ENCODE measurements at regions not wholly inside any gene's neighbourhood (a gene's known extent, or its start where the extent isn't known, plus 50 kb on each side); places are given as distances from the start of the nearest gene placed in this dataset.
"Not testable (repeated sequence)": the region's sequence is repeated elsewhere in the genome, so short reads cannot be mapped to it uniquely, and the experiment has no call there.

DNA sequence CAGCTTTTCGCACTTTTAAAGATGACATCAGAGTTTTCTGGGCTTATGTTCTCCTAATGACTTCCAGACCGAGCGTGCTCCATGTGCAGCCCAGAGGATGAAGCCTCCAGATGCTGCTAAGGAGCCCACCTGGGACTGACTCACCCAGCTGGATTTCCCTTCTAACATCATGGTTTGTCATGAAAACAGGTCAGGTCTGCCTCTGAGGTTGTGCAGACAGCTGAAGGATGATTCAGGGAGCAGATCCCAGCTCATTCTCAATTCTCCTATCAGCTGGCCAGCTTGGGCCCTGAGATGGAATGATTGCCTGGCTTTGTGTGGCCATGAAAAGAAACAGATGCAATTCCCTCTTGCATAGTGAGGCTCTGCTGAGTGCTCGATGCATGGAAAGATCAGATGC, 123.9 kb upstream of the DUSP10 start:
- DNase-seq (ENCODE audit: extremely low read depth in 1 of 2, low read depth in 1 of 2), result no peak

DNA sequence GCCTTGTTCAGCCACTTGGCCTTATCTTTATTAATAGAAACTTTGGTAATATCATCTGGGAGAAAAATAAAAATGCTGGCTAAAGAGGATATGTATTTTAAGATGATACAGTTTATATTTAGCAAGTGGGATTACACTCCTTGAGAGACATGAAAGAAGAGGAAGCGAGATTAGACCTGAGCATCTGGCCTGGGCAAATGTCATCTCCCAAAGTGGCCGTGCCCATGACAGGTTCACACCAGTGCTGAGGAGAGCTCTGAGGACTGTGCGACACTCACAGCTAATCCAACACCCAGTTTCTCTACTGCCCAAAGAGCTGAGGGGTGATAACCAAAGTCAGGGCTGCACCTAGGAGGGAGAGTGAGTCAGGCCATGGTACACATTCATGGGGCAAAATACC, 121.7 kb upstream of the DUSP10 start:
- no peak for DNase-seq (ENCODE audit: extremely low read depth in 1 of 2, low read depth in 1 of 2)

DNA sequence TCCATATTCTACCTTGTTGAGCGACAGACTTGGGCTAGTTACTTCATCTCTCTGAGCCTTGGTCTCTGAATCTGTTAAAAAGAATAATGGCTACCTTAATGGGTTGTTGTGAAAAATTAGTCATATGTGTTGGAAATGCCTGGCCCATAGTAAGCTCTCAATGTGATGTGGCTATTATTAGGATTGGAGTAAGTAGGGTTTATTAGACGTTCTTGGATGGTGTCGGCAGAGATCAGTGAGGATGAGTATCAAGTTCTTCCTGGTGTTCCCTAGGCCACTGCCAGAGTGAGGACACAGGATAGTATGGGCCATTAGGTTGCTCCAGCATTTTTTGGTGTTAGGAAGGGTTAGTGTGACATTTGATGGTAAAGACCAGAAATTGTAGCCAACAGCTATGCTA, 121.1 kb upstream of the DUSP10 start:
- no peak for DNase-seq (ENCODE audit: extremely low read depth in 1 of 2, low read depth in 1 of 2)

DNA sequence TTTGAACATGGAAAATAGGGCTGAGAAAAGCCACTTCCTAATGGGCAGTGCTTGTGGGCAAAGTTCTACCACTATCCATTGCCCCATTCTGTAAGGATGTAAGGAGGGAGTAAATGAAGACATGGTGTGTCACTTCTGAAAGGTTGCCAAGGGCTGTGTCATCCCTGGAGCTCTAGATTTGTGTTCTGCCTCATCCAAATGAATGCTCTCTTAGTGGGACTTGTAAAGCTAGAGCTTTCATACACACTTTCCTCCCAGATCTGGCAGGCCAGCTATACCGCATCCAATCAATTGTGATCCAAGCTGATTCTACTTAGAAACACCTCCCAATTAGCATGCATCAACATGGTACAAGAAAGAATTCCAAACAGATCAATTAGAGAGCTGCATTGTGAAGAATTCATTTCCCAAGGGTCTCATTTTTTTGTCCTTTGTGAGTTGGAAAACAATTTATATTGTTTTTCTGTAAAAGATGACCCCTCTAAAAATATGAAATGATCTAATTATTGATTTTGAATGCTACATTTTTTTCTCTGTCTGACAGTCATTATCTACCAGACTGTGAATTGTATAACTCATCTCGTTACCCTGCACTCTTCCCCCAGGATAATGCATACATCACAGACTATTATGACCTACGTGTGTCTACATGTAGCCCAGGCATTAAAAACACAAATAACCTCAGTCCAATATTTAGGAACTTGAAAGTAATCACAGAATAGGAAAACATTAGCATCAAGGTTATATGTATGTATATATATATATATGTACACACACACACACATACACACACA, 117.1 kb upstream of the DUSP10 start:
- DNase-seq (ENCODE audit: extremely low read depth in 1 of 2, low read depth in 1 of 2), result no peak

DNA sequence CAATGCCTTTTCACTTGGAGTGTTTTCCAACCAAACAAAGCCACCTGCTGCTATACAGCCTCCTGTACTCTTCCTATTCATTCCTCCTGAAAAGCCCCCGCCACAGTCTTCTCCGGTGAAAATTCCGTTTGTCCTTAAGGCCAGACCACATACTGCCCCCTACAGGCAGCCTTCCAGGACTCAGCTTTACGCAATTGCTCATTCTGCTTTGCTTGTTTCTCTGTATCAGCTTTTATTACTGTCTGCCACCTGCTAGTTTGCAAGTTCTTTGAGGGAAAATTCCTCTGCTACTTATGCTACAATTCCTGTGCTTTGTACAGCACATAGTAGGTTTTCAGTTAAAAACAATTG, 115.2 kb upstream of the DUSP10 start:
- not testable (repeated sequence) for DNase-seq (ENCODE audit: extremely low read depth in 1 of 2, low read depth in 1 of 2)

DNA sequence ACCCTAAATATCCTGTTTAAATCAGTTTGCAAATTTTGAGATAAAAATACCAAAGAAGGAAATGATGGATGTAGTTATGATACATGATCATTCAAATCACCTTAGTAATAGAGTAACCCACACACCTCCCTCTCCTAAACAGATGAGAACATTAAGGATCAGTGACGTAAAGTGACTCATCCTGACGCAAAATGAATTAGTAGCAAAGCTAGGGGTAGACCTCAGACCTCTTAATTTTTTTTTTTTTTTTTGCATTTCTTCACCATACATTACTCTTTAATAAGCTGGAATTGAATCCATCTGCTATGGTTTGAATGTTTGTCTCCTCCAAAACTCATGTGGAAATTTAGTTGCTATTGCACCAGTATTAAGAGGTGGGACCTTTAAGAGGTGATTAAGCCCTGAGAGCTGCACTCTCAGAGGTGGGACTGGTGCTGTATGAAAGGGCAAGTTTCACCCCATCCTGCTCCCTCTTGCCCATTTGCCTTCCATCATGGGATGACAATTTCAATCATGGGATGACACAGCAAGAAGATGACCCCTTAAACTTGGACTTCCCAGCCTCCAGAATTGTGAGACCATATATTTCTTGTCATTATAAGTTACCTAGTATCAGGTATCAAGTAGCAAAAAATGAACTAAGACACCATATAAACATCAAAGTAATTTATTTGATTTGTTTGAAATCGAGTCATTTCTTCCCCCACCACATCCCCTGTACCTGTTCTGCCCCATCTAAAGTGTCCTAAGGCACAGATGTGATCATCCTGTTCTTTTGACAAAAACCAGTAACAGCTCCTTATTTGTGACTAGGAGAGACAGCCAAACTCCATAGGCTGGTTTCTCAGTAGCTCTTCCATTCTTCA, 114.6 kb upstream of the DUSP10 start:
- no peak for DNase-seq (ENCODE audit: extremely low read depth in 1 of 2, low read depth in 1 of 2)

DNA sequence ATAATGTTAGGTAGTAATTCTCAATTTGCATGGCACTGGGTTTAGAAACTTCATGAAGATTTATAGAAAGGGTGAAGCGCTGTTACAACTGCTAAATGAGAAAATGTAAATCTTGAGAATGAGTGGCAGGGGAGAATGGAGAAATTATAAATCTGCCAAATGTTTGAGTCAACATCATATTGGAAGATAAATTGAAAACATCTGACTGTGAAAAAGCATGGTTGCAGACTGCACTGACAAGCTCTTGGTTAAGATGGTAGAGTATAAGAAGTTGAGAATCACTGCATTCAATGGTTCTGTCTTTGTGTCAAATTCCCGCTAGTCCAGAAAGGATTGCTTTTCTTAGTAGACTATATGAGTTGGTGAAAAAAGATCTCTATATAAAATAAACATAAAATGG, 113.3 kb upstream of the DUSP10 start:
- DNase-seq (ENCODE audit: extremely low read depth in 1 of 2, low read depth in 1 of 2), result no peak

DNA sequence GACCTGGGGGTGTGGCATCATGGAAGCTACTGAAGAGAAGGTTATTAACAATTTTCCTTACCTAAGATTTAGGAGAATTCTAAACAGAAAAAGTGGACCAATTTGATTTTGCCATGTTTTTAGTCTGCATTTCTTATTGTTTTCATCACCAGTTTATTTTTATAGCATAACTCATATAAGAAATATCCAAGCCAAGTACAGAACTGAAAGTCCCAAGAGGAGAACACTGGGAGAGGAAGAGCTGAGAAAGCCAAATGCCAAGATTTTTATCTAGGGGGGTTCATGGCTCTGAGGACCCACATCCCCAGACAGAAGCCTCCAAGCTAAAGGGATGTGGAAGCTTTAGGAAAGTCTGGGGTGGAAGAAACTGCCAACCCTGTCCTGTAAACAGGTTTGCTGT, 109.4 kb upstream of the DUSP10 start:
- DNase-seq (ENCODE audit: extremely low read depth in 1 of 2, low read depth in 1 of 2), result no peak

DNA sequence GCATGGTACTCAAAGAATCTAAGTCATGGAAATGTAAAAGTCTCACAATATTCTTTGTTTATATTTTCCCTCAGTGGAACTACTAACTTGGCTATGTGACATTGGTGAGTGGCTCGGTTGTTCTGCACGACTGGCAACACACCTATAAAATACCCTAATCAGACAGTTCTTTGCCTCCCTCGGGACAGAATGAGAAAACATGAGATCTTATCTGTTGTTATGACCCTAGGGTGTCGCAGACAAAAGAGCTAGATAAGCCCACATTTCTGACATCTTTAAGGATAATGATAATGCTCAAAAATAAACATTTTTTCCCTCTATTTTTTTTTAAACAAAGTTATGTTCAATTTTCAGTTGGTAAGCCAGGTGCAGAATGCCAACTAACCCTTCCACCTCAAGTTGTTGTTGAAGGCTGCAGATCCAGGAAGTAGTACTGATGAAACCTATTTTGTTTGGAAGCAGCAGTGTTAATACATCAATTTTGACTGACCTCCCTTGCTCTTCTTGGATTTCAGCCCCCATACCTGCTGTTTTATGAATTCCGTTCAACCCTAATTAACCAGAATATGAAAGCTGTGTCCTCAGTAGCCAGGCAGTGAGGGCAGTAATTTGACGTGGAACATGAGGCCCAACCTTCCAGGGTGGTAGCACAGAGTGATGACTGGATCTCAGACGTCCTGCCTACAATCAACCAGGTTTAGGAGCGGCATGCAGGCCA, 108.7 kb upstream of the DUSP10 start:
- DNase-seq (ENCODE audit: extremely low read depth in 1 of 2, low read depth in 1 of 2), result no peak

DNA sequence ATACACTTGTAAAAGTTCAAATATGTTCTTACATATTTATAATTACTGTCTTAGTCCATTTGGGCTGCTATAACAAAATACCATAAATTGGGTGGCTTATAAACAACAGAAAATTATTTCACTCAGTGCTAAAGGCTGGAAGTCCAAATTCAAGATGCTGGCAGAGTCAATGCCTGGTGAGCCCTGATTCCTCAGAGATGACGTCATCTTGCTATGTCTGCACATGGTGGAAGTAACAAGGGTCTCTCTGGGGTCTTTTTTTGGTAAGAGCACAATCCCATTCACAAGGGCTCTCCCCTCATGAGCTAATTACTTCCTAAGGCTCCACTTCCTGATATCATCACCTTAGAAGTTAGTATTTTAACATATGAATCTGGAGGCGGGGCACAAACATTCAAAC, 108.0 kb upstream of the DUSP10 start:
- DNase-seq (ENCODE audit: extremely low read depth in 1 of 2, low read depth in 1 of 2), result no peak

DNA sequence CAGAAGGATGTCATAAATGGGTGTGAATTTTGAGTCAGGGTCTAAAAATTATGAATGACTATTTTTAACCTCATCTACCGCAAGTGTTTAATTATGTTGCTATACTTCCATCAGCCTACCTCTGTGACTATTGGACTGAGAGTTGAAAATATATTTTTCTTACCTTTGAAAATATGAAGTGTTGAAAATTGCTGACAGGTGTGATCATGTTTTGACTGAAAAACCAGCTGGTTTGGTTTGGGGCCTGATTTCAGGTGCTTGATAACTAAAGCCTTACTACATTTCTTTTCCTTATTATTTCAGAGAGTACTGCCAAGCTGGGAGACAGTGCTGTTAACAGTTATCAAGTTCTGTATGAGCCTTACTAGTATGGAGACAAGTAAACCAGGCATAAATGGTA, 107.2 kb upstream of the DUSP10 start:
- DNase-seq (ENCODE audit: extremely low read depth in 1 of 2, low read depth in 1 of 2), result no peak

DNA sequence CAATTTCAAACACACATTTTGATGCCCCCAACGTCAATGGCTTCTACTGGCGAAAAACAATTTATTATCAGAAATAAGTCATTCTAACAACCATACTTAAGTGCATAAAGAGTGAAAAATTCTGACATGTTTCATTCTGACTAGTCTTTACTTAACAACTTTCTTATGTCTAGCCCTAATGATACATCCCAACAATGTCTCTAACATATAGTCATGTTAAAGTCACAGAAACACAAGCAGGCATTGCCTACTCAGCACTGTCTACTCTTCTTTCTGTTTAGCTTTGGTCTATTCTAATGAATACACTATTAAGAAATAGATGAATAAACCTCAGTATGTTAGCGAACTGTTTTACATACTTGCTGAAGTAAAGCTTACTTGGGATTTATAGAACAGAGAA, 105.8 kb upstream of the DUSP10 start:
- DNase-seq (ENCODE audit: extremely low read depth in 1 of 2, low read depth in 1 of 2), result no peak

DNA sequence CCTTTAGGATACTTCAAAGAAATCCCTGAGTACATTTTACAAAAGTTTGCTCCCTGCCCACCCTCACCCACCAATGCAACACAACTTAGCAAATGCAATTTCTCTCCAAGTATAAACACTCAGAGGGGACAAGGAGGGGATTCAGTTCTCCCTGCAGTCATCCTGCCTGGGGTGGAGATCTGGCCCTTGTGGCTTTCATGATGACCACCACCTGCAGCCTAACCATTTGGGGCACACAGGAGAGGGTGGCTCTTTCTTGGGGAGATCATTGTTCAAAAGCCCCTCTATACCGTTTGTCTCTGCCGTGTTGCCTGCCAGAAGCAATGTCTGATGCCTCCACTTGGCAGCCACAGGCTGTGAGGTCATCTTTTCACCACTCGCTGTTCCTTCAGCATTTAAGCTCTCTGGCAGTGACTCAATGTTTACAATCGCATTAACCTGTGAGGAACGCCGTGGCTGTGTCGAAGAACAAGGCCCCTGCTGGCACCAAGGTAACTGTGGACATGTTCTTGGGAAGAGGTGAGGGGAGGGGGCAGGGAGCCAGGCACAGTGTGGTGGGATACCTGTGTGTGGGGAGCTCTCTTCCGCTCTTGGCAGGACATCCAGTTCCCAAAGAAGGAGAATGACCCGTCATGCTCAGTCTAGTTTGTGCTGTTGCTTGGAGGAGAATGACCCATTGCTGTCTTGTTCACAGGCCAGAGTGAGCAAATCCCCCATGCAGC, 103.9 kb upstream of the DUSP10 start:
- DNase-seq (ENCODE audit: extremely low read depth in 1 of 2, low read depth in 1 of 2), result no peak

DNA sequence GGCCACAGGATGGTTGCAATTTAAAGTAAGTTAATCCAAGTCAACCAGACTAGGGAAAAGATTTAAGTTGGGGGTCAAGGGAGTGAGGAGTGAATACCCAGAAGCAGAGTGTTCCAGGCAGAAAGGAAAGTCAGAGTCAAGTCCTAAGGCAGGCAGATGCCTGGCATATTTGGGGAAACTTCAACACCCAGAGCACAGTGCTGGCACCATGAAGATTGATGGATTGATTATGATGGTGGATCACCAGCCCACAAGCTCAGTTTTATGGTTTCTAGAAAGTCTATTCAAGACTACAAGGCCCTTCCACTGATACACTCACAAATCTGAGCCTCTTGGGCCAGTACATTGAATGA, 100.1 kb upstream of the DUSP10 start:
- DNase-seq (ENCODE audit: extremely low read depth in 1 of 2, low read depth in 1 of 2), result no peak

DNA sequence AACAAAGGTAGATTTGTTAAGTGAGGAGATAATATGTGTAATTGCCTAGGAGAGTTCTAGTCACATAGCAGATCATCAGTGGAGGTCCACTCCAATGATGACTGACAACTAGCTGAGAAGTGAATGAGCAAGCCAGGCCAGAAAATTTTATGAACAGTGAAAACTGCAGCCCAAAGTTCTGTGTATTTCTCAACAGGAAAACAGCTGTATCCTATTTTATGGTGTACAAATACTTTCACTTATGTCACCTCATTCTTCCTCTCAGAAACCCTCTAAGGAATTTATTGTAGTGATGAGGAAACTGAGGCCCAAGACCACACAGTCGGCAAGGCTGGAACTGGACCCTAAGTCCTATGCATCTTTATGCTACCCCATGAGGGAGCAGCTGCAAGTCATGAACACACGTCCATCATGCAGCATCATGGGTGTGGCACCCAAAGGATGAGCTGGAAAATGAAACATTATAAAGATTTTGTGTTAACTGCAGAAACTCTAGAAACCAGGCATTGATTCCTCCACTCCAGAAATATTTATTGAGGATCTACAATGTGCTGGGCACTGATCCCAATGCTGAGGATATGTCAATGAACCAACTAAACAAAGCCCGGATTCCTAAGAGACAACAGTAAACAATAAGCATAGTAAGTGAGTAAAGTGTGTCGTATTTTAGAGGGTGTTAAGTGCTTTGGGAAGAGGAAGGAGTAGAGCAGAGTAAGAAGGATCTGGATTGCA, 99.5 kb upstream of the DUSP10 start:
- DNase-seq (ENCODE audit: extremely low read depth in 1 of 2, low read depth in 1 of 2), result no peak

DNA sequence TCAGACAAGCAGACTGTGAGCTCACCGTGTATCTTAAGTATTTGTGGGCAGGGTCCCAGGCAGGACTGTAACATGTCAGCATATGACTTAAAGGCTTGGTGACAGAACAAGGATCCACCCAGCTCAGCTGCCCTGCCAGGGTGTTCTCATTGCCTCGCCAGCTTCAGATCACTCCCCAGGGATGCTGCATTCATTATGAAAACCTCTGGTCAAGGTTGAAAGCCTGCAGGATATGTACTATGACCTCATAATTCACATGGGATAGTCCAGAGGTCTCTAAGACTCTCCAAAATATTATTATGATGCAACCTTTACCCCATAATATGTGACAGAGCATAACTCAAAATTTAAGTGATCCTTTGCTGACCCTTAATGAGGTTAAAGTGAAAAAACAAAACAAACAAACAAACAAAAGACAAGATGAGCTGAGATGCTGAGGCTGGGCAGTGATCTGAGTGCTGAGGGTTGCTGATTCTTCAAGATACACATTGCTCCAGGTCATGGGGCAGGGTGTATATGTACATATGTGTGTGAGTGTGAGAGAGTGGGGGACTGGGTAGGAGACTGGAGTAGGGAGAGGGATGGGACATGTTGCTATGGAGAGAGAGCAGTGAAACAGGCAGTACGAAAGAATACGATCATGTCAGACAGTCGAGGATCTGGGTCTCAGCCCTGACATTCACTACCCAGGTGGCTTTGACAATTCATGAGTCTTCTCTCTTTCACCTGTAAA, 98.8 kb upstream of the DUSP10 start:
- DNase-seq (ENCODE audit: extremely low read depth in 1 of 2, low read depth in 1 of 2), result no peak

DNA sequence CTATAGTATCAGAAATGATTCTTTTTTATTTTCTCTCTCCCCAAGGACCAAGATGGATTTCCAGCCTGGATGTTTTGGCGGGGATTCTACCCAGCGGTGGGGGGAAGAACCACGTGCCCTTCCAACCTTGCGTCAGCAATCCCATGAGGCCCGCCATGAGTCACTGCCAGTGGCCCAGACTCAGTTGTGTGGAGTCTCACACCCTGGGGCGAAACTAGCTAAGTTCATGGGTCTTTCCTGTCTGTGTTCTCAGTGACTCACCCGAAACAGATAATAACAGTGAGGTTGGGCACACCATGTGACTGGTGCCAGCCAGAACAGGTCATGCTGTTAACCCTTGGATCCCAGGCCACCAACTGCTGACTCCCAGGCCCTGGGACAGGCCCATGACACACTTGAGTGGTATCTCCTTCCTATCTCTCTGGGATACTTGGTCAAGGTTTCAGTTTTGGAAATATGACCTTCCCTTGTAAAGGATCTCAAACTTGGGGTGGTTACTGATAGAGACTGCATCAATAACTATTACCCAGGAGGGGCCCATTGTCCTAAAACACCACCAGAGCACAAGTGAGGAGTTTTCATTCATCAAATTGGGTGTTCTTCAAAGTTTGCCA, 98.0 kb upstream of the DUSP10 start:
- DNase-seq (ENCODE audit: extremely low read depth in 1 of 2, low read depth in 1 of 2), result peak; percentile 59 to 84

DNA sequence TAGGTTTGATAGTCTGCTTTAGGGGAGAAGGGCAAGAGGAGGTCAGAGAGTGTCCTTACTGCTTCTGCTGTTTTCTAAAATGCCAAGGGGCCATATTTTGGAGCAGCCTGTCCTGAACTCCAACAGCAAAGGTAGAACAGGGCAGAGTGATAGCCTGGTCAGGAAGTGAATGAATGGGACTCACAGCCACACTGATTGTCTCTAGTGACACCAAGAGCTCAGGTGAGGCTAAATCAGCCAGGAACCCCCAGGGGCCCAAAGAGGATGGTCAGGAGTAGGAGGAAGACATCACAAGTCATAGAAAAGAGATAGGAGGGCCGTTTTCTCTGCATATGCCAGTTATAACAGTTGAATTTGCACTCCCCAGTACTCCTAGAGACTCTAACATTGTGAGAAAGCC, 97.4 kb upstream of the DUSP10 start:
- no peak for DNase-seq (ENCODE audit: extremely low read depth in 1 of 2, low read depth in 1 of 2)

DNA sequence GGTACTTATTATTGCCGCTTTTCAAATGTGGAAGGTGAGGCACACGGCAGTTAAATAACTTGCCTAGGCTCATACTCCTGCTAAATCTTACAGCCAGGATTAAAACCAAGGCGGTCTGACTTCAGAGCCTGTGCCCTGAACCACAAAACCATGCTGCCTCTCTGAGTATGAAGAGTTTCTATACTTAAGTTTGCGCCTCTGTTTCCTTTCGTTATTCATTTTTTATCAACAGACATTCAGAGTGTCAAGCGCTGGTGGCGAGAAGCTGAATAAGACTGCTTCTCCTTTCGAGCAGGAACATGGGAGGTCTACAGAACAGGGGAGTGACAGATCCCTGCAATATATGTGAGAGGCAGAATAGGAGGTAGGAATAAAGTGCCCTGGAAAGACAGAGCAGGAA, 96.0 kb upstream of the DUSP10 start:
- DNase-seq (ENCODE audit: extremely low read depth in 1 of 2, low read depth in 1 of 2), result peak in 1 of 2 donors; percentile 25
